GM23248 (cell line): ENCODE measurements at regions not wholly inside any gene's neighbourhood (a gene's known extent, or its start where the extent isn't known, plus 50 kb on each side); places are given as distances from the start of the nearest gene placed in this dataset.

Source experiments
- DNase-seq: peaks from one replicate; pipeline ENCODE4 v3.0.0-alpha.2; 2015
- H2AFZ ChIP-seq: fragments of 200-600 bp; sonication (generic); 2 replicates; pipeline ENCODE4 v1.6.1; 2016; ENCODE audit warnings: antibody characterized with exemption
- H3F3A ChIP-seq: fragments of 200-600 bp; sonication (generic); 2 replicates; pipeline ENCODE4 v1.6.1; 2016; ENCODE audit warnings: mild to moderate bottlenecking, antibody characterized with exemption, mixed run types; ENCODE audit not compliant: insufficient read depth
- H3K27ac ChIP-seq: fragments of 200-600 bp; sonication (generic); 2 replicates; pipeline ENCODE4 v1.5.1; 2016; ENCODE audit warnings: mild to moderate bottlenecking
- H3K27me3 ChIP-seq: fragments of 200-600 bp; sonication (generic); replicated peaks from 2 replicates; pipeline ENCODE4 v1.6.1; 2016; ENCODE audit warnings: mild to moderate bottlenecking; ENCODE audit not compliant: insufficient read depth
- H3K36me3 ChIP-seq: fragments of 200-600 bp; sonication (generic); 2 replicates; pipeline ENCODE4 v1.6.1; 2016; ENCODE audit warnings: low read depth, mild to moderate bottlenecking
- H3K4me1 ChIP-seq: fragments of 200-600 bp; sonication (generic); 2 replicates; pipeline ENCODE4 v1.6.1; 2016; ENCODE audit warnings: mild to moderate bottlenecking; ENCODE audit not compliant: insufficient read depth
- H3K4me2 ChIP-seq: fragments of 200-600 bp; sonication (generic); one replicate; pipeline ENCODE4 v1.6.1; 2016; ENCODE audit warnings: mild to moderate bottlenecking; ENCODE audit not compliant: unreplicated experiment
- H3K4me3 ChIP-seq: fragments of 200-600 bp; sonication (generic); 2 replicates; pipeline ENCODE4 v1.5.1; 2016; ENCODE audit warnings: mild to moderate bottlenecking
- H3K79me2 ChIP-seq: fragments of 200-600 bp; sonication (generic); 2 replicates; pipeline ENCODE4 v1.6.1; 2016; ENCODE audit warnings: mild to moderate bottlenecking; ENCODE audit not compliant: insufficient read depth
- H3K9ac ChIP-seq: fragments of 200-600 bp; sonication (generic); 2 replicates; pipeline ENCODE4 v1.6.1; 2016; ENCODE audit warnings: mild to moderate bottlenecking
- H3K9me2 ChIP-seq: fragments of 200-600 bp; sonication (generic); 2 replicates; pipeline ENCODE4 v1.6.1; 2016; ENCODE audit warnings: mixed run types, mild to moderate bottlenecking, moderate library complexity; ENCODE audit not compliant: insufficient read depth
- H3K9me3 ChIP-seq: fragments of 200-600 bp; sonication (generic); one replicate; pipeline ENCODE4 v1.6.1; 2017; ENCODE audit warnings: low read depth
- H4K20me1 ChIP-seq: fragments of 200-600 bp; sonication (generic); 2 replicates; pipeline ENCODE4 v1.6.0; 2016; ENCODE audit not compliant: insufficient read depth
- EZH2 ChIP-seq: fragments of 200-600 bp; sonication (generic); IDR thresholded peaks from 2 replicates; pipeline ENCODE4 v1.6.1; 2018; ENCODE audit warnings: antibody characterized with exemption, mild to moderate bottlenecking; ENCODE audit not compliant: insufficient read depth, poor library complexity, severe bottlenecking
- EZH2phosphoT487 ChIP-seq: fragments of 200-600 bp; sonication (generic); IDR thresholded peaks from 2 replicates; pipeline ENCODE4 v1.6.1; 2018; ENCODE audit warnings: antibody characterized with exemption, moderate library complexity, mild to moderate bottlenecking, low read depth; ENCODE audit not compliant: insufficient read depth
- WGBS, 2 experiments: methylation state at CpG; one replicate each; pipeline ENCODE4 v1.1.6; 2015 to 2017; ENCODE audit warnings: low lambda C conversion rate in 2 of 2, low coverage in 1 of 2; ENCODE audit errors: missing lambda C conversion rate in 2 of 2; 5-methylcytosine and 5-hydroxymethylcytosine counted together
- in situ Hi-C: fragments of 300-500 bp; cut with MboI; formaldehyde crosslinking; loops from 2 replicates; pipeline ENCODE4 v1.15.0; 2020

DNA sequence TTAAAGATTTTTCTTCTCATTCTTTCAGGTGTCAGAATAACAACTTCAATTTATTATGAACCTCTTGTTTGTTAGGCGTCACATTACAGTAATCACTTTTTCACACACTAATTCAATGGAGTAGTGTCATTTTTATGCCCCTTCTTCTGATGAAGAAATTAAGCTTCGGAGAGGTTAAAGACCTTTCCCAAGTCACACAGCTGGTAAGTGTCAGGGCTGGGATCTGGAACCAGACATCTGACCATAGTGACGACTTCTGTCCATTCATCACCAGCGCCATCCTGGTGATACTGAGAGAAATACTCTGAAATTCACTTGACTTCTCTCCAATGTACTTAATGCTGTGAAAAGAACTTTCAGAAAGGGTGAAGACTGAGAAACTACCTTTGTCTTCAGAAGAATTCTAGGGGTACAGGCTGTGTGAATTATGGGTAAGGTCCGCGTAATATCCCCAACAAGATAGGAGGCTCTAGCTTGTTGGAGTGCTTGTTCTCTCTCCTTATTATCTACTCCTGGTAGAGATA is 173.8 kb downstream of the GAS1 start:
- H3K27me3 ChIP-seq = no peaks in the 10 kb centered on the region
- no peak overlapping the region for H3K4me3 ChIP-seq
- H3K36me3 ChIP-seq = no peaks in the 10 kb centered on the region
- H3K9me3 ChIP-seq = no peaks in the 10 kb centered on the region
- no peak overlapping the region for H3K9ac ChIP-seq
- TF ChIP-seq EZH2phosphoT487 = no peak
- no peak for TF ChIP-seq EZH2
- DNase-seq = no peak
- no peaks in the 10 kb centered on the region for H3K79me2 ChIP-seq
- no peak overlapping the region for H3K27ac ChIP-seq
- in situ Hi-C loops = no loop called here
- no peaks in the 10 kb centered on the region for H3K9me2 ChIP-seq
- WGBS, 2 experiments = 67% methylated on average over 6 of the region's 6 CpGs
- H3K4me2 ChIP-seq = no peak overlapping the region
- H3K4me1 ChIP-seq = peaks cover 6% of the 10 kb centered on the region
- H3F3A ChIP-seq = no peaks in the 10 kb centered on the region
- peak overlapping the region; percentile 22; the same call in 1 of the 2 replicates for H2AFZ ChIP-seq
- H4K20me1 ChIP-seq = no peaks in the 10 kb centered on the region

DNA sequence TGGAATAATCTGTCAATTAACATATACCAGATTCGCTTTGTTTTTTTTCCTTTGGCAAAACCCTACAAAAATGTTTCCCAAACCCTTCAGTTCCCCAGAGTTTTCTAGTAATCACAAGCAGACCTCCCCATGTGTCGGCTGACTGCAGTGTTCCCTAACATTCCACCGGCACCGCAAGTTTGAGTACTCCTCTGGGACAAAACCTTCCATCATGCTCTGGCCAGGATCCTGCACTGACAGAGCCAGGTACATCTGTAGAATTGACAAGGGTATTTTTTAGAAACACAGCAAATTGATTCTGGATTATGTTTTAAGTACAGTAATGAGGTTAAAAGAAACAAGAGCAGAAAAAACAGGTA is 174.7 kb downstream of the GAS1 start:
- H3K79me2 ChIP-seq = no peaks in the 10 kb centered on the region
- no peak overlapping the region for H3K4me3 ChIP-seq
- H2AFZ ChIP-seq = no peak overlapping the region

DNA sequence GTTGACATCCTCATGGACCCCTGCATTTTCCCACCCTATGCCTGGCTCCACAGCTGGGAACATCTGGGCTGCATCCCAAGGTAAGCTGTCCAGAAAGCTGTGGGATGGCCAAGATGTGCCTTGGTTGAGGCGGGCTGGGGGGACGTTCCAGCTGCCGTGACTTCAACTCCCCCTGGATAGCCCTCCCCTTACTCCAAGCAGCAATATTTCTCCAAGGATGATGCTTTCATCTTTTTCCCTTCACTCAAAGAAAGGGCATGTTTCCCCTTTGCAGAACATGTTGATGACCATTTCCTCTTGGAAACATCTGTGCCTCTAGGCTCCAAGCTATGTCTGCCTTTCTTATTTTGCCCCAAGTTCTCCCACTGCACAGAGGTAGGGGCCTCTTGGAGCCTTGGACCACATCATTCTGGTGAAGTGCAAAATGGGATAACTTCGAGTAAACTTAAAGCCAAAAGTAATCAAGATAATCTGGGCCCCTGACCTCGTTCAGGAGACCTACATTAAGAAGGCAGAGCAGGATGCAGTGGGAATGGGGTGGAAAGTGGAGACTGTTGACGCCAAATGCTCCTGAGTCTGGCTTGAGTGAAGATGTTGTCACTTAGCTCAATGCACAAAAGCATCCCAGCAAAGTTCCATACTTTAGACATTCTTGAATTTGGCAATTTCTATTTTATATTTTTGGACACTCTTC is 175.2 kb downstream of the GAS1 start:
- H3K36me3 ChIP-seq = no peaks in the 10 kb centered on the region
- H2AFZ ChIP-seq = no peak overlapping the region
- no peak overlapping the region for H3K9ac ChIP-seq
- no peak for DNase-seq
- H3F3A ChIP-seq = no peaks in the 10 kb centered on the region
- H3K4me1 ChIP-seq = peaks cover 11% of the 10 kb centered on the region
- in situ Hi-C loops = no loop called here
- H4K20me1 ChIP-seq = no peaks in the 10 kb centered on the region
- H3K27me3 ChIP-seq = no peaks in the 10 kb centered on the region
- WGBS, 2 experiments = 17 to 19% methylated on average over 6 of the region's 6 CpGs
- H3K4me2 ChIP-seq = no peak overlapping the region
- no peak for TF ChIP-seq EZH2phosphoT487
- TF ChIP-seq EZH2 = no peak
- H3K9me3 ChIP-seq = no peaks in the 10 kb centered on the region
- no peak overlapping the region for H3K4me3 ChIP-seq
- no peaks in the 10 kb centered on the region for H3K79me2 ChIP-seq
- no peaks in the 10 kb centered on the region for H3K9me2 ChIP-seq
- H3K27ac ChIP-seq = no peak overlapping the region

More for the DNA sequence above, 174.7 kb downstream of the GAS1 start:
- H3K9ac ChIP-seq = no peak overlapping the region
- H3K9me3 ChIP-seq = no peaks in the 10 kb centered on the region
- no peaks in the 10 kb centered on the region for H3K36me3 ChIP-seq
- 25 to 29% methylated on average over 4 of the region's 4 CpGs for WGBS, 2 experiments
- H3K27ac ChIP-seq = no peak overlapping the region
- no peak for DNase-seq
- no peaks in the 10 kb centered on the region for H3K9me2 ChIP-seq
- H3K4me2 ChIP-seq = no peak overlapping the region
- no peak for TF ChIP-seq EZH2
- no peak for TF ChIP-seq EZH2phosphoT487
- H3K4me1 ChIP-seq = peaks cover 6% of the 10 kb centered on the region
- H3K27me3 ChIP-seq = no peaks in the 10 kb centered on the region
- H4K20me1 ChIP-seq = no peaks in the 10 kb centered on the region
- in situ Hi-C loops = no loop called here
- no peaks in the 10 kb centered on the region for H3F3A ChIP-seq

DNA sequence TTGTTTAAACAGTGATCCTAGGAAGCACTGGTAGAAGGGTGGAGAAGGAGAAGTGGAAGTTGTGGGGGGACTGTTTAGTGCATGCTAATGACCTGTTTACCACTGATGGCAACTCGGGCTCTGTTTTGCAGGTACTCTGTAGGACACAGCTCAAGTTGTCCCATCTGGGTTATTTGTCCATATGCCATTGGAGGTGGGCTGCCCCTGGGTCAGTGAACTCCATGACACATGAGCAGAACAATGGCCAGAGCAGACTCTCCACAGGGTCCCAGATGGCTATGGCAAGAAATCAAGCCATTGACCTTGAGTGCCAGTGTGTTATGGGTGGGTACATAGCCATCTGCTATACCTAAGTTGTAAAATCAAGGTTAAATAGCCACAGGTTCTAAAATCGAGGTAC is 175.9 kb downstream of the GAS1 start:
- H3K36me3 ChIP-seq = no peaks in the 10 kb centered on the region
- no peaks in the 10 kb centered on the region for H3K9me2 ChIP-seq
- WGBS, 2 experiments = 50 to 66% methylated on average over 2 of the region's 2 CpGs
- H4K20me1 ChIP-seq = no peaks in the 10 kb centered on the region
- peaks cover 17% of the 10 kb centered on the region for H3K4me1 ChIP-seq
- no peak overlapping the region for H2AFZ ChIP-seq
- TF ChIP-seq EZH2phosphoT487 = no peak
- no peak for TF ChIP-seq EZH2
- no peaks in the 10 kb centered on the region for H3K79me2 ChIP-seq
- no peak for DNase-seq
- no peak overlapping the region for H3K27ac ChIP-seq
- no peaks in the 10 kb centered on the region for H3K27me3 ChIP-seq
- H3K4me2 ChIP-seq = no peak overlapping the region
- no peak overlapping the region for H3K9ac ChIP-seq
- H3K4me3 ChIP-seq = no peak overlapping the region
- in situ Hi-C loops = no loop called here
- no peaks in the 10 kb centered on the region for H3F3A ChIP-seq
- no peaks in the 10 kb centered on the region for H3K9me3 ChIP-seq

DNA sequence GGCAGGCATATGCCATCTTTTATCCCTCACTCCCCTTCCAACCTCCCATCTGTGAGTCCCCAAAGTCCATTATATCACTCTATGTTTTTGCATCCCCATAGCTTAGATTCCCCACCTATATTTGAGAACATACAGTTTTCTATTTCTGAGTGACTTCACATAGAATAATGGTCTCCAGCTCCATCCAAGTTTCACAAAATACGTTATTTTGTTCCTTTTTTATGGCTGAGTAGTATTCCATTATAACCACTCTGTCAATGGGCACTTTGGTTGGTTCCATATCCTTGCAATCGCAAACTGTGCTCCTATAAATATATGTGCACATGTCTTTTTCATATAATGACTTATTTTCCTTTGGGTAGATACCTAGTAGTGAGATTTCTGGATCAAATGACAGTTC is 178.6 kb downstream of the GAS1 start:
- Histone ChIP-seq H3K36me3 (no peaks in the 10 kb centered on the region), H3K4me3 (no peak overlapping the region), H4K20me1 (no peaks in the 10 kb centered on the region), H3K9me3 (no peaks in the 10 kb centered on the region), H3K9ac (no peak overlapping the region), H3K9me2 (no peaks in the 10 kb centered on the region), H3K27me3 (no peaks in the 10 kb centered on the region), H3K79me2 (no peaks in the 10 kb centered on the region), H3K27ac (no peak overlapping the region), H3F3A (no peaks in the 10 kb centered on the region), H3K4me2 (no peak overlapping the region), H2AFZ (no peak overlapping the region), H3K4me1 (peaks cover 12% of the 10 kb centered on the region)
- TF ChIP-seq EZH2phosphoT487 = no peak
- TF ChIP-seq EZH2 = no peak
- in situ Hi-C loops = no loop called here
- WGBS, 2 experiments = 74% methylated on average over 2 of the region's 2 CpGs
- no peak for DNase-seq
